ENCODE measurements at regions not wholly inside any gene's neighbourhood (a gene's known extent, or its start where the extent isn't known, plus 50 kb on each side); places are given as distances from the start of the nearest gene placed in this dataset.

DNA sequence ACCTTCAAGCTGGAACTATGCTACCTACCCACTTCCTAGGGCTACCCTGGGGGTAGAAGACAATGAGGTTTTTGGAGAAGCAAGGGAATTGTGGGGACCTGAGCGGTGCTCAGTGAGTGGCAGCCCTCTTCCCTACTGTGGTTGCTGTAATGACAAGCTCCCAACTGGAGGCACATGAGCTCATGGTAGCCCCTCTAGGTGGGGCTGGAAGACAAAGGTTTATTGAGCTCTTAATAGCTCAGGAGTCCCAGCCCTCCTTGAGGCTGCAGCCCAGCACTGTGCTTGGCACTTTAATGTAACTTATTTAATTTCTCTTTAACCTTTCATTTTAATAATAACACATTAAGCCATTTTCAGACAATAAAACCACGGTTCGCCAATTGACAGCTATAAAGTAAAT is 528.9 kb downstream of the OMA1 start:
- DNase-seq (ENCODE audit: low read depth in 4 of 4, low spot score in 3 of 4), result no peak

DNA sequence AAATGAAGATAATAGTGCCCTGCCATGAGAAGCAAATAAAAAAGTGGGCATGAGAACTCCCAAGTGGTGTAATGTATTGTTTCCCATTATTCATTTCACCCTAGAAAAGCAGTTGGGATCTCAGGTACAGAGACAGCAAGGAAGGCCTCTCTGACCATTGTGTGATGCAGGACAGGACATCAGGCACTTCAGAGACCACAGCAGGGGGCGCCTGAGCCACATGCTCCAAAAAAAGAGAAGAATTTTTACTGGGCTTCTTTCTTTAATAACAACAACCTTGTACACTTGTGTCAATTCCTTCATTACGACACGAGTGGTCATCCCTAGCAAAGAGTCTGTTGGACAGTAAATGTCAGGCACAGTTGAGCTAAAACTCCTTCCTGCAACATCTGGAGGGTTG is 533.3 kb downstream of the OMA1 start:
- no peak for DNase-seq (ENCODE audit: low read depth in 4 of 4, low spot score in 3 of 4)

DNA sequence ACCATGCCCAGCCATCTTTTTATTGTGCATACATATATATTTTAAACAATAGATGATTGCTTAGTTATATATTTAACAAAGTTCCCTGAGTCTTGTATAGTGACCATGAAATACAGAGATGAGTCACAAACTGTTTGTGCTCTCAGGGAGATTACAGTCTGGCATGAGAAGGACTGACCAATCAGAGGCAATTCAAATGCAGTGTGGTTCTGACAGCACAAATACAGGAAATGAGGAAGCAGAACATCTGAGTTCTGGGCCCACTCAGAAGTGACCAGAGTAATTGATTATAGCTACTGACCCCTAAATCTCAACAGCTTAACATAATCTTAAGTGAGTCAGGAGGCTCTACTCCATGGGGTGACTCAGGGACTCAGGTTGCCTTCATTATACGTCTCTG is 534.5 kb downstream of the OMA1 start:
- DNase-seq (ENCODE audit: low read depth in 4 of 4, low spot score in 3 of 4), result no peak

DNA sequence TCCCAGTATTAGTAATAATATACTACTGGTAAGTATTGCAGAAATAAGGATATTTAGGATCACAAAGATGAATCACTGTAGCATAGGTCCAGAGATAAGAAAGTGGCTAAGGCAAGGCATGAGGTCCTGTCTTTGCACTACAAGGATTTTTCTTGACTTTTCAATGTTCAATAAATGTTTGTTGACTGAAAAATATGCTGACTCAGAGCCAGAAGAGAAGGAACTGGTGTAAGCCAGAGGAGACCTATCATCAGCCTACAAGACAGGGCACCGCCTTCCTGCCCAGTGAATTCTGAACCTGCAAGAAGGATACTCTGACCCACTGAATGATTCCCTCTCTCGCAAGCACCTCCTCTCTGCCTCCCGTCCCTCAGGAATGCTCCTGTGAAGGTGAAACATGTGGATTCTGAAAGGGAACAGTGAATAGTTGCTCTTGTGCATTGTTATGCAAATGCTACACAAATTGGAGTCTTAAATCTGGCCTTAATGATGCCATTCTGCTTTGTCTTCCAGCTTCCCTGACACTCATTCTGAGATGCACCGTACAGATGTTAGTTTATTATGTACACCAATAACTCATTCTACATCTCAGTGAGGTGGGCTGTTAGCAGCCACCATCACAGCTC is 540.0 kb downstream of the OMA1 start:
- no peak for DNase-seq (ENCODE audit: low read depth in 4 of 4, low spot score in 3 of 4)

DNA sequence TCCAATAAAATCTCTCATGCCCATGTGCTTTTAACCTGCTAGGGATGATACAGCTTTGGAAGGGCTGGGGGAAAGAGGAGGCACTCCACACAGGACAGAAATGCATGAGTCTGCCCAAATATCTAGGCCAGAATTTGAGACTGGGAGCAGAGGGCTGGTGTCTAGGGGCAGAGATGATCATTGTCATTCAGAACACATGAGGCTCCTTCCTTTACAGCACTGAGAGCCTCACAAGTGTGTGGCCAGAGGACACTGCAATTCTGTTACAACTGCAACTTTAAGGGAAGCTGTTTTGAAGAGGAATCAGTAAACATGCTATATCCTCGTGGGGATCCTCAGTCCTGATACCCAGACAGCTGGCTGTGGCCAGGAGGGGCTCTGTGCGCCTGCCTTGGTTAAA is 541.3 kb downstream of the OMA1 start:
- no peak for DNase-seq (ENCODE audit: low read depth in 4 of 4, low spot score in 3 of 4)

DNA sequence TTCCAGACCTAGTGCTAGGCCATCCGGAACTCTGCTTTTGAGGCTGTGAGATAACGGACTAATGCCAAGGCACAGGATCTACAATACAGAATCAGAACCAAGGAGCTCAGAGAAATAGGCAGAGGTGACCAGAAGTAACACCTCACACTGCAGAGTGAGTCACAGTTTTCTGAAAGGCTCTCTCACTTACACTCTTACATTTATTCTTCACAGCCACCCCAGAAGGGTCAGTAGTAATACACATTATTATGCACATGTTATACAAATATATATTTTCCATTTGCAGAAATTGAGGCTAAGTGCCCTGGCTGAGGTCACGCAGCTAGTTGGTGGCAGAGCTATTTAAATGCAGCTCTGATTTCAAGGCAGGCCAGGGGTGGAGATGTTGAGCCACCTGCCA is 542.5 kb downstream of the OMA1 start:
- no peak for DNase-seq (ENCODE audit: low read depth in 4 of 4, low spot score in 3 of 4)

DNA sequence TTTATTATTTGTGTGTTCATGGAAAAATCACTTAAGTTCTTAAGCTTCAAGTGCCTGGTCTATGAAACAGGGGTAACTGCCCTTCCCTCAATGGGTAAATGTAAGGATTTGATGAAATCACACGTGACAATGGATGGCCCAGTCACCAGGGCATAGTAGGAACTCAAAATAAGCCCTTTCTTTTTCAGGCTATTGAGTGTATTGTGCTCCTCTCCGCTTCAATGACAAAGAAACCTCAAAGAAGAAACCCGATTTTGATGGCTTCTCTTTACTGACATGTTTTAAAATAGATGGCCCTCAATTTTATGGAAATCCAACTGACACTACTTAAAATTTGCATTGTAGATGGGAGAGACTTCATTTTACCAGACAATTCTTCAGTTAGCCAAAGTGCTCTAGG is 543.5 kb downstream of the OMA1 start:
- DNase-seq (ENCODE audit: low read depth in 4 of 4, low spot score in 3 of 4), result no peak

DNA sequence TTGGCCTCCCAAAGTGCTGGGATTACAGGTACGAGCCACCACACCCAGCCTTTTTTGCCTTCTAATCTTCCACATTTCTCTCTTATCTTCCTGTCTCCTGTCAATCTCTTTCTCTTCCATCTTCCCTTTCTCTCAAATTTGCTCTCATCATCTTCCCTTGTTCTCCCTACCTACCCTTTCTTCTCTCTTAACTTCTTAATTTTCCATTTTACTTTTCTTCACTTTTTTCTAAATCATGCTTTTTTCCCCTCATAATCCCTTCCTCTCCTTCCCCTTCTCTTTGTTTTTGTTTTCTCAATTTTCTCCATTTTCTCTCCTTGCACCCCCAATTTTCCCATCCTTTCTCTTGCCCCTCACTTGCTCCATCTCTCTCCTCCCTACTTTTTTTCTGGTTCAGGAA is 545.7 kb downstream of the OMA1 start:
- DNase-seq (ENCODE audit: low read depth in 4 of 4, low spot score in 3 of 4), result no peak

DNA sequence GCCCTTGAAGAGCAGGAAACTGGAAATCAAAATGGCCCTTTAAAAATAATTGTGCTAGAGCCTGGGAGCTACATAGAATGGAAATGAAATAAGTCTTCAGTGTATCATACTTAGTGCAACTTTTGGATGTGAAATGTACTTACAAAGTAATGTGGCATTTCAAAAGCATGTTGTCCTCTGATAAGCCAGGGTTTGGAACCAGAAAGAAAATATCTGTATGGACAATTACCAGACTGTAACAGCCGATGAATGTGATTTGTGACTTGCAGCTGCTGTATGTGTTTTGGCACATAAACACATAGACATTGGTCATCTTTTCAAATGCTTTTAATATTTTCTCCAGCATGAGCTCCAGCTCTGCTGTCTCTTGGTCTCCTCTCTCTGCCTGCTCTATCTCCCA is 546.4 kb downstream of the OMA1 start:
- peak in 2 of 4 donors; percentile 1 to 7 for DNase-seq (ENCODE audit: low read depth in 4 of 4, low spot score in 3 of 4)

DNA sequence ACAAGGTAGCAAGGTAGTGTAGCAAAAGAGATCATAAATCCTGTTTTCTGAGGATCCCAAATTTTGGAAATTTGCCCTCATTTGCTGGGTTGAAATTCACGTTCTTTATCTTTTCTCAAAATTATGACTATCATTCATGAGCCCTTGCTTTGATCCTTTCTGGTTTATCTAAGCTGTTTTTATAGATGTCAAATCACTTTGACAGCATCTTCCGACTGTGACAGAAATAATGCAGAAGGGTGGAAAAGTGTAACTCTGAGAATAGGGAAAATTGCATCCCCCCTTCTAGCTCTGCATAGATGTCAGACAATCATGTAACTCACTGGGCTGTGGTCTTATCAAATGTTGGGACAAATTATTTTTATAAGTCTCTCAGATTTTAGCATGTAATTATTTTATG is 550.1 kb downstream of the OMA1 start:
- DNase-seq (ENCODE audit: low read depth in 4 of 4, low spot score in 3 of 4), result no peak

DNA sequence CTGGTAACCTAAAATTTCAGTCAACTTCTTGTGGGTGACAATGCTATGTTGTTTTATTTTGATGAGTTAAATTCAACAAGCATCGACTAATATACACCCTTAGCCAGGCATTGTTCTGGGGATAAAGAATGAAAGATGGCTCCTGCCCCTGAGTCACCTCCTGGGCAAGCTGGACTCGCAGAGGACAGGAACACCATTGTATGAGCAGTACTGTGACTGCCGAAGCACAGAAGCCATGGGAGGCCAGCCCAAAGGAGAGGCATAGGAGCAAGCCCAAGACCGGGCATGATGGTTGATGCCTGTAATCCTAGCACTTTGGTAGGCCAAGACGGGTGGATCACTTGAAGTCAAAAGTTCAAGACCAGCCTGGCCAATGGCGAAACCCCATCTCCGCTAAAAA is 555.2 kb downstream of the OMA1 start:
- DNase-seq (ENCODE audit: low read depth in 4 of 4, low spot score in 3 of 4), result no peak

DNA sequence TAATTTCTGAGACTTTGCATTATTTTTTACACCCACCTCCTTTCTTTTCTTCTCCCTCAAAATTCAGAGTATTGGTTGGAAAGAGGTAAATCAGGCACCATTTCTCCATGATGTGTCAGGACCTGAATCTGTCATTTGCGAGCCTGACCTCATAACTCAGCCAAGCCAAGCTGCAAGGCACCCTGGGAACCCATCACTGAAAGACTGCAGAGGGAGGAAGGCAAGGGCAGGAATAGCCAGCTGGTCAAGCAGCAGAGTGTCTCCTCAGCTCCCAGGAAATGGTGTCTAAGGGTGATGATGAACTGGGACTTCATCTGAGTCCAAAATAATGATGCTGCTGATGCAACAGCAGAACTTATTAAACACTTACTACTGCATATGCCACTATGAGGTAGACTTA is 556.6 kb downstream of the OMA1 start:
- DNase-seq (ENCODE audit: low read depth in 4 of 4, low spot score in 3 of 4), result no peak

DNA sequence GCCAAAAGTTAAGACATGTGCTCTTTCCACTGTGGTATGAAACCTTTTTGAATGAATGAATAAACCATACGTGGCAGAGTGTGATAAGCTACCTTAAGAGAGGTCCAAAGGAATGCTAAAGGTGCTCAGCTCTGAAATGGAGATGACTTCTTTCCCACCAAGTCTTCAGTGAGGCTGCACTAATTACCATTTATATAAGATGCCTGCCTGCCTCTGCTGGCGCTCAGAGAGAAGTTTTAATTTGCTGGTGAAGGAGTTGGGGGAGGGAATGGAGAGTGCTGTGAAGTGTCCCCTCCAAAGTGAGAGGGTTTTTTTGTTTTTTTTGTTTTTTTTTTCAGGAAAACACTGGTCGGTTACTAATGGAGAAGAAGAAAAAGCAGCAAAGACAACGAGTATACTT is 559.0 kb downstream of the OMA1 start:
- no peak for DNase-seq (ENCODE audit: low read depth in 4 of 4, low spot score in 3 of 4)

DNA sequence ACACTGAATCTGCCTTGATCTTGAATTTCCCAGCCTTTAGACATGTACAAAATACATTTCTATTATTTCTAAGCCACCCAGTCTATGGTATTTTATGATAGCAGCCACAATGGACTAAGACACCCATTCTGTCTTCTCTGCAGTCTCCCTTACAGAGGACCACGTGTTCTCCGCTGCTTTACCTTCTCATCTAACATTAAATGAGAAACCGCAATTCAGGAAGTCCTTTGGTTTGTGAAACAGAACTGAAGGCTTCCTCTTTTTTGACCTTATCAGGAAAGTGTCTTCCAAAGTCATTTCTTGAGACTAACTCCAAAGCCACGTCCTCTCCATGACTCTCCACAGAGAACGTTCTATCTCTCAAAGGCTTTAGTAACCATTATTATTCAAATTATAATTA is 560.1 kb downstream of the OMA1 start:
- no peak for DNase-seq (ENCODE audit: low read depth in 4 of 4, low spot score in 3 of 4)

DNA sequence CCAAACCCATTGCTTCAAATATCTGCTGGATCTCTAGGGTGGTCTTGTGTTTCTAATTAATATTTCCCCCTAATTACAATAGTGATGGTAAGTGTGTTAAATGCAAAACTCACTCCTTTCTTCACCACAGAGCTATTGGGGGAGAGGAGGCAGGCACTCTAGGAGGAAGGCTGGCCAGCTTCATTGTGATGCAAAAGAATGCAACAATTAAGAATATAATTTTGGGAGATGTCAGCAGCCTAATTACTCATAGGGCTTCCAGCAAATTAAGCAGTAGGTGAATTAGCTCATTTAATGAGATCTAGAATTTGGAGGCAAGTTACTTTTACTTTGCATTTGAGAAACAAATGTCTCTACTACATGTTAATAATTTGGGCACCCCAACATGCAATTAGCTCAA is 560.4 kb upstream of the DAB1 start:
- DNase-seq (ENCODE audit: low read depth in 4 of 4, low spot score in 3 of 4), result no peak

DNA sequence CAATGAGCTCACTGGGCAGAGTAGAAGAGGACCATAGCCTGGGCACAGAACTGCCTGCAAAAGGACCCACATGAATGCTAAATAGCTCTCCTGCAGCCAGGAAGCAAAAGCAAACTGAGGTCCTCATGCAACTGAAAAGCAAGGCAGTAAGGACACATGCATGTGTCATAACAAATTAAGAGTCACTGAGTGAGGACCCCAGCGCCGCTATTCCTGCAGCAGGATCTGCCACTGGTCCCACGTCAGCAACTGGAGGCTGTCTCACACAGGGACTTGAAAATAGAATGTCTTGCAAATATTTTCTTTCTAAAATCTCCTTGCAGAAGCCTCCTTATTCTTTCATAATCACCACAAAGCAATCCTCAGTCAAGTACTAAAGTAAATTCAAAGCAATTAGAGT is 559.6 kb upstream of the DAB1 start:
- DNase-seq (ENCODE audit: low read depth in 4 of 4, low spot score in 3 of 4), result no peak

DNA sequence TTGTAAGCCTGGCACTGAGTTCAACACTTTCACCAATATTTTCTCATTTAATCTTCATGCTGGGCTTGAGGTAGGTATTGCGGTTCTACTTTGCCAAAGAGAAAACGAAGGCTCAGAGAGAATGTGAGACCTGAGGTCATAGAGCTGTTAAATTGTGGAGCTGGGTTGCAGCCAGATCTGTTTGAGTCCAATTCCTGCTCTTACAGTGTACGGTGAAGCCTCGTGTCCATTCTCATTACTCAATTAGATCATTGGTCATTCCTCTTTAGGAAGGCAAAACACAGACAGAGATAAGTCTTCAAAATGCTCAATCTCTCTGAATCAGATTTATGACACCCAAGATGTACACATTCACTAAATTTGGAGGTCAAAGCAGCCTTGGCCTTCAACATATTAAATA is 559.0 kb upstream of the DAB1 start:
- no peak for DNase-seq (ENCODE audit: low read depth in 4 of 4, low spot score in 3 of 4)

DNA sequence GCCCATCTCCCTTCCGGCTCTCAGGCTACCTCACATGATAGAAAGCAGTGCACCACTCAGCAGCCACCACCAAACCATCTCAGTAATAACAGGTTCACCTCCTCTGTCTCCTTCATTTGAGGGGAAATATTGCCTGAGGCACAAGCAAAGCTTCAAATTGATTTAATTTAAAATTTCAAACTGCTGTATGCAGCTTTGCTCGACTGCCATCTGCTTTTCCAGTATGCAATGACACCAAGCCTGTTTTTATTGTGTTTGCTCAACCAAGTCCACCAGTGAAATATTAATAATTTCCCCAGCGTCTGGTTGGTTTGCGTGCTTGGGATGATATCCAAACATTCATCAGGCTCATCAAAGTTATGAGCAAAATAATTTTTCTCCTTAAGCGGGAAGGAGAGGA is 552.4 kb upstream of the DAB1 start:
- DNase-seq (ENCODE audit: low read depth in 4 of 4, low spot score in 3 of 4), result no peak

DNA sequence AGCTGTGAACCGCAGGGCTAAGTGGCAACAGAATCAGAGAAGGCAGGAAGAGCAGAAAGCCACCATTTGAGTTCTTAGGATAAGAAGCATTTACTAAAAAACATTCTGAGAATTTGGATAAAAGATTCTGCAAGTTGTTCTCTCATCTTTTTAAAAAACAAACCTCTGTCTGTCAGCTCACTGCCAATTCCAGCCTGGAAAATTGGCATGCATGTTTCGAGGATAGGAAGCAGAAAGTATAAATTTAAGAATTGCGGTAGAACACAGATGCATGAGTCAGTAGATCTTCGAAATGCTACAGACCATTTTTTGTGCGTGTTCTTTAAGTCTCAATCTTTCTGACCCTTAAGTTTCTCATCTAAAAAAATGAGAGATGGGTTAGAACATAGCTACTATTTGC is 544.5 kb upstream of the DAB1 start:
- no peak for DNase-seq (ENCODE audit: low read depth in 4 of 4, low spot score in 3 of 4)

DNA sequence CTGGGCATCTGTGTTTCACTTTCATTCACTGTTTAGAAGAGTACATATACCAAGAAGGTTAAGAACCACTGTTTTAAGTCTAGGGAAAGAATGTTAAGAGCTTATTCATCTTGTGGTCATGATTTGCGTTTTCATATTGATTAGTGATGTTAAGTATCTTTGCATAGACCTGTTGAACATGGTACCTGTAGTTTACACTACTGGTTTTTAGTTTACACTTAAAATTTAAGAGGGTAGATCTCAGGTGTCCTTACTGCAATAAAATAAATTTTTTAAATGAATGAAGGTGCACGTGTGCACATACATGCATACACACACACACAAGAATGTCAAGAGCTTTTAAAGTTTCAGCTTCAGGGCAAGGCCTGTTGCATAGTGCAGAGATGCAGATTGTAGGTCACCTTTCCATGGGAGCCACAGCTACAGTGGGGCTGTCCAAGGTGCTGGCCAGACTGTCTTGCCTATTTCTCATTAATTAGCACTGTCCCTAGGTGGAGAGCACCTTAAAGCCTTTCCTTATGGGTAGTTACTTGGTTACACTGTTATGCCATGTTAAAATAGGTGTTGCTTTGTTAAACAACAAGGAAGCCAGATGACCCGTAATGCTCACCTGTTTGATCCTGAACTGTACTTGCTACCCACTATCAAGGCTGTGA is 543.0 kb upstream of the DAB1 start:
- peak; percentile 26 to 46 (median 34) for DNase-seq (ENCODE audit: low read depth in 4 of 4, low spot score in 3 of 4)

DNA sequence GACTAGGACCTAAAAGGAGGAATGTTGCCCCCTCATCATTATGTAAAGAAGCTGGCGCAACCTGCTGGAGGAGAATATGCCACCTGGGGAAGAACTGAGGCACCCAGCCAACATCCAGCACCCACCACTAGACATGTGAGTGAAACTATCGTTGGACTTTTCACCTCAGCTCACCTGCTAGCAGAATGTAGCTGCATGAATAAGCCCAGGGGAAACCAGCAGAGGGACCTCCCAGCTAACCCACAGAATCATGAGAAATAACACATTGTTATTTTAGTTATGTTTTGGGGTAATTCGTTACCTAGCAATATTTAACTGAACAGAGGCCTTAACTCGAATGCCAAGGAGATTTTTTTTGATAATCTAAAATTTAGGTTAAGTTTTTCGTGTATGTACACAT is 542.5 kb upstream of the DAB1 start:
- no peak for DNase-seq (ENCODE audit: low read depth in 4 of 4, low spot score in 3 of 4)

DNA sequence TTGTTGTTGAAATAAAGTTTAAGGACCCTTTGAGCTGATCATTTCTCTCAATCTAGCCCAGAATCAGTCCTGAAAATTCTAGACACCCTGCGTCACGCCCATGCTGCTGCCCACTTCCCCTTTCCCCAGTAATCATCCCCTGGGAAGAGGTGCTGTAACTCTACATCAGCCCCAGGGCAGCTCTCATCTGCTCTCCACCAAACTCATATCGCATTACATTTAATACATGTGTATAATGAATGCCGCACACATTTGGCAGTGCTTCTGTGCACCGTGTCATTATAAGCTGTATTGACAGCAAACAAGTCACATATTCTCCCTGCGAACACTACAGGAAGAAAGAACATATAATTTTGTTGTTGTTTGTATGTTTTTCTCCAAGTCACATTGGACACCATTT is 539.7 kb upstream of the DAB1 start:
- DNase-seq (ENCODE audit: low read depth in 4 of 4, low spot score in 3 of 4), result no peak

All from right renal pelvis (tissue), 4 donors.